GM12878 (cell line): ENCODE measurements at regions not wholly inside any gene's neighbourhood (a gene's known extent, or its start where the extent isn't known, plus 50 kb on each side); places are given as distances from the start of the nearest gene placed in this dataset.

Experiments
- ATAC-seq: fragments of 200-7000 bp; cut with Tn5 transposase; 3 replicates; pipeline ENCODE4 v1.9.1; 2020; ENCODE audit warnings: mild to moderate bottlenecking, moderate library complexity
- BruUV-seq: library from RNA; stranded (reverse); fragments of 400-500 nt; replicated peaks from 2 replicates; lab custom pipeline; 2021; lab: Mats Ljungman, UMichigan
- CTCF ChIA-PET: fragments of 300-600 bp; sonication (Branson Sonifier 250); formaldehyde crosslinking; extraction: SDS; loops from one replicate; lab custom pipeline; 2021; ENCODE audit warnings: inconsistent platforms; lab: Yijun Ruan, JAX
- POLR2A ChIA-PET: fragments of 350-600 bp; formaldehyde crosslinking; extraction: SDS; loops from one replicate; lab custom pipeline; 2021; ENCODE audit warnings: inconsistent platforms; lab: Charles Lee
- RAD21 ChIA-PET: fragments of 300-600 bp; sonication (Branson Sonifier 250); formaldehyde crosslinking; loops from one replicate; lab custom pipeline; 2023; ENCODE audit warnings: antibody characterized with exemption; ENCODE audit not compliant: unreplicated experiment; lab: Charles Lee
- SMC1A ChIA-PET: fragments of 300-600 bp; sonication (Branson Sonifier 250); formaldehyde crosslinking; loops from one replicate; lab custom pipeline; 2023; ENCODE audit not compliant: unreplicated experiment, uncharacterized antibody; lab: Charles Lee
- DNase-seq: peaks from one replicate; pipeline ENCODE4 v3.0.0-alpha.2; 2011; ENCODE audit warnings: low read depth, low spot score
- FAIRE-seq: peaks from 3 replicates; lab custom pipeline; 2011; peaks lifted over from hg19 to GRCh38; lab: Jason Lieb, UNC
- H2AFZ ChIP-seq: 2 replicates; pipeline ENCODE4 v1.6.0; 2011; ENCODE audit warnings: low read depth, low read length, control low read depth; ENCODE audit not compliant: control insufficient read depth
- H3K27ac ChIP-seq: 2 replicates; pipeline ENCODE4 v1.5.1; 2011; ENCODE audit warnings: control low read depth; ENCODE audit not compliant: control insufficient read depth, insufficient read depth
- H3K27me3 ChIP-seq, 2 experiments: replicated peaks in 1 of 2; 2 replicates each; pipeline versions ENCODE4 v1.6.0 to v1.6.1; 2011; ENCODE audit warnings: low read length in 1 of 2; ENCODE audit not compliant: control insufficient read depth in 2 of 2, insufficient read depth in 2 of 2
- H3K36me3 ChIP-seq, 2 experiments: 2 replicates each; pipeline ENCODE4 v1.5.1; 2011; ENCODE audit warnings: low read length in 1 of 2; ENCODE audit not compliant: control insufficient read depth in 2 of 2, insufficient read depth in 2 of 2
- H3K4me1 ChIP-seq: 2 replicates; pipeline ENCODE4 v1.6.1; 2011; ENCODE audit warnings: mild to moderate bottlenecking, low read length, moderate library complexity, mixed read lengths; ENCODE audit not compliant: control insufficient read depth, insufficient read depth
- H3K4me2 ChIP-seq: 2 replicates; pipeline ENCODE4 v1.6.0; 2011; ENCODE audit warnings: control low read depth; ENCODE audit not compliant: control insufficient read depth, insufficient read depth
- H3K4me3 ChIP-seq: fragments of 200-600 bp; sonication (generic); 2 replicates; pipeline ENCODE4 v1.5.1; 2016
- H3K79me2 ChIP-seq: 2 replicates; pipeline ENCODE4 v1.6.0; 2011; ENCODE audit warnings: low read length; ENCODE audit not compliant: control insufficient read depth, insufficient read depth
- H3K9ac ChIP-seq: 2 replicates; pipeline ENCODE4 v1.8.0; 2011; ENCODE audit warnings: low read length, control low read depth, mixed read lengths; ENCODE audit not compliant: control insufficient read depth, insufficient read depth
- H3K9me3 ChIP-seq: replicated peaks from 3 replicates; pipeline ENCODE4 v1.5.1; 2011; ENCODE audit warnings: mild to moderate bottlenecking, low read length; ENCODE audit not compliant: control insufficient read depth, insufficient read depth
- H4K20me1 ChIP-seq: 2 replicates; pipeline ENCODE4 v1.6.0; 2011; ENCODE audit not compliant: control insufficient read depth, insufficient read depth
- CHD1 ChIP-seq: IDR thresholded peaks from 2 replicates; pipeline ENCODE4 v1.6.1; 2012; ENCODE audit warnings: low read depth, low read length, improper control_type of control experiment
- CREB1 ChIP-seq: IDR thresholded peaks from 2 replicates; pipeline ENCODE4 v1.6.1; 2012; ENCODE audit warnings: low read depth, mild to moderate bottlenecking, inconsistent platforms
- CTCF ChIP-seq, 3 experiments: IDR thresholded peaks in 2 of 3; conservative IDR thresholded peaks in 1 of 3; 2 replicates each; pipeline ENCODE4 v1.5.1; 2011; ENCODE audit warnings: low read depth in 3 of 3, low read length in 3 of 3, mild to moderate bottlenecking in 3 of 3, control low read depth in 2 of 3, moderate library complexity in 2 of 3, inconsistent platforms in 1 of 3, mixed read lengths in 1 of 3; ENCODE audit not compliant: control insufficient read depth in 2 of 3, insufficient read depth in 1 of 3; ENCODE audit errors: extremely low read depth in 1 of 3
- DPF2 ChIP-seq: fragments of 450-650 bp; IDR thresholded peaks from 2 replicates; pipeline ENCODE4 v1.6.1; 2017; ENCODE audit warnings: mild to moderate bottlenecking
- E4F1 ChIP-seq: fragments of 450-650 bp; IDR thresholded peaks from 2 replicates; pipeline ENCODE4 v1.6.1; 2018; ENCODE audit warnings: borderline replicate concordance, mild to moderate bottlenecking; ENCODE audit not compliant: partially characterized antibody
- GABPA ChIP-seq: IDR thresholded peaks from 2 replicates; pipeline ENCODE4 v1.6.1; 2014; ENCODE audit warnings: antibody characterized with exemption, low read depth, mild to moderate bottlenecking, inconsistent platforms
- HDGF ChIP-seq: fragments of 450-650 bp; IDR thresholded peaks from 2 replicates; pipeline ENCODE4 v1.6.1; 2016; ENCODE audit warnings: antibody characterized with exemption
- IKZF1 ChIP-seq: fragments of 450-650 bp; conservative IDR thresholded peaks from 2 replicates; pipeline ENCODE4 v1.6.1; 2017; ENCODE audit warnings: antibody characterized with exemption, mild to moderate bottlenecking
- NR2F1 ChIP-seq: fragments of 450-650 bp; conservative IDR thresholded peaks from 2 replicates; pipeline ENCODE4 v1.6.1; 2017; ENCODE audit warnings: mild to moderate bottlenecking
- RUNX3 ChIP-seq: IDR thresholded peaks from 2 replicates; pipeline ENCODE4 v1.6.1; 2012; ENCODE audit warnings: low read length, inconsistent platforms
- USF2 ChIP-seq: IDR thresholded peaks from 2 replicates; pipeline ENCODE4 v1.6.1; 2011; ENCODE audit warnings: low read depth, low read length, improper control_type of control experiment, borderline replicate concordance
- WRNIP1 ChIP-seq: IDR thresholded peaks from 2 replicates; pipeline ENCODE4 v1.6.1; 2011; ENCODE audit warnings: low read depth, low read length, improper control_type of control experiment, borderline replicate concordance
- WGBS: methylation state at CpG from one replicate; pipeline ENCODE4 v1.1.6; 2016; ENCODE audit warnings: low lambda C conversion rate; ENCODE audit not compliant: insufficient replicate concordance, insufficient coverage; ENCODE audit errors: missing lambda C conversion rate; 5-methylcytosine and 5-hydroxymethylcytosine counted together
- in situ Hi-C: fragments of 300-500 bp; cut with MboI; formaldehyde crosslinking; loops from 9 replicates; pipeline ENCODE4 v1.14.3; 2018; ENCODE audit warnings: mixed read lengths
- intact Hi-C: fragments of 100-400 bp; cut with micrococcal nuclease; formaldehyde crosslinking; loops from one replicate; pipeline ENCODE4 v1.14.2; 2022; ENCODE audit not compliant: unreplicated experiment

- BruUV-seq = no TSS peak
- intact Hi-C loops = loop anchor here (5.0 to 10.0 kb wide), 2 partner anchors 253 to 346 kb away; partner anchors contain the start of gene KLF6
- in situ Hi-C loops = no loop called here
- DNase-seq = no peak
- Histone ChIP-seq H2AFZ (no peak overlapping the region), H3K4me2 (peak overlapping the region; percentile 61), H3K36me3 (no peaks in the 10 kb centered on the region), H3K79me2 (no peaks in the 10 kb centered on the region), H3K9me3 (peaks cover 3% of the 10 kb centered on the region), H3K9ac (no peak overlapping the region), H3K4me1 (peaks cover 31% of the 10 kb centered on the region), H4K20me1 (no peaks in the 10 kb centered on the region)
- SMC1A ChIA-PET = interaction anchor here (1.1 kb wide), 1 partner anchor 13 kb away, joined by 3 read pairs; no protein-coding TSS in a partner anchor
- 20% methylated on average over 4 of the region's 4 CpGs for WGBS
- TF ChIP-seq CREB1 (no peak), RUNX3 (peak; percentile 51), CHD1 (no peak)
- TF ChIP-seq, all 136 proteins: peak for 1
- ChIA-PET RAD21 (interaction anchor here (1.4 kb wide), 1 partner anchor 12 kb away, joined by 3 read pairs; no protein-coding TSS in a partner anchor), CTCF (no interaction called here), POLR2A (no interaction called here)
- Histone ChIP-seq H3K27ac (no peak overlapping the region), H3K4me3 (0 out of 2 replicates have a peak overlapping the region, but pooled peaks have one; percentile 19), H3K27me3 (no peaks in the 10 kb centered on the region; a peak in 1 of 4 replicates)
- ATAC-seq (no peak), FAIRE-seq (no peak)
These were observed 345.7 kb upstream of the KLF6 start for GRCh38 chr10:4130685-4131084.

- ChIA-PET RAD21 (no interaction called here), SMC1A (interaction anchor here (0.6 to 1.1 kb wide), 2 partner anchors 12 to 388 kb away, joined by 3 read pairs; no protein-coding TSS in a partner anchor), CTCF (no interaction called here), POLR2A (no interaction called here)
- H3K79me2 ChIP-seq = no peaks in the 10 kb centered on the region
- in situ Hi-C loops (no loop called here), intact Hi-C loops (loop anchor here (5.0 to 10.0 kb wide), 2 partner anchors 253 to 345 kb away; partner anchors contain the start of gene KLF6)
- no peaks in the 10 kb centered on the region for H3K36me3 ChIP-seq
- no peak for DNase-seq
- peaks cover 29% of the 10 kb centered on the region for H3K4me1 ChIP-seq
- no peak overlapping the region for H3K27ac ChIP-seq
- no TSS peak for BruUV-seq
- H2AFZ ChIP-seq = no peak overlapping the region
- H3K27me3 ChIP-seq = no peaks in the 10 kb centered on the region; a peak in 1 of 4 replicates
- peaks cover 4% of the 10 kb centered on the region for H3K9me3 ChIP-seq
- H3K4me3 ChIP-seq = no peak overlapping the region
- no peak for ATAC-seq
- H3K4me2 ChIP-seq = no peak overlapping the region
- 91% methylated on average over 12 of the region's 12 CpGs for WGBS
- FAIRE-seq = no peak
- no peak overlapping the region for H3K9ac ChIP-seq
- no peaks in the 10 kb centered on the region for H4K20me1 ChIP-seq
- TF ChIP-seq WRNIP1 (no peak), E4F1 (no peak), NR2F1 (no peak), CTCF (IDR thresholded peaks at IDR 0.05 in 2 of 3, conservative IDR thresholded peaks at IDR 0.05 in 1 of 3; ENCODE audit: control insufficient read depth in 2 of 3, extremely low read depth in 1 of 3, insufficient read depth in 1 of 3, low read depth in 3 of 3, low read length in 3 of 3) (no peak), HDGF (no peak), USF2 (no peak), DPF2 (no peak), GABPA (no peak), IKZF1 (no peak)
These were observed 345.0 kb upstream of the KLF6 start for GRCh38 chr10:4129866-4130477.
